ENCODE measurements at regions not wholly inside any gene's neighbourhood (a gene's known extent, or its start where the extent isn't known, plus 50 kb on each side); places are given as distances from the start of the nearest gene placed in this dataset.

DNA sequence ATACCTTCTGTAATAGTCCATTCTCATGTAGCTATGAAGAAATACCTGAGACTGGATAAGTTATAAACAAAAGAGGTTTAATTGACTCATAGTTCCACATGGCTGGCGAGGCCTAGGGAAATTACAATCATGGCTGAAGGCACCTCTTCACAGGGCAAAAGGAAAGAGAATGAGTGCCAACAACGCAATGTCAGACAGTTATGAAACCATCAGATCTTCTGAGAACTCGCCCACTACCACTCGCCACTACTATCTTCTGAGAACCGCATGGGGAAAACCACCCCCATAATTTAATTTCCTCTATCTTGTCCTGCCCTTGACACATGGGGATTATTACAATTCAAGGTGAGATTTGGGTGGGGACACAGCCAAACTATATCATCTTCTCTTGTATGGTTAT is 406.8 kb upstream of the CBLB start:
- TF ChIP-seq, protein P1, sequence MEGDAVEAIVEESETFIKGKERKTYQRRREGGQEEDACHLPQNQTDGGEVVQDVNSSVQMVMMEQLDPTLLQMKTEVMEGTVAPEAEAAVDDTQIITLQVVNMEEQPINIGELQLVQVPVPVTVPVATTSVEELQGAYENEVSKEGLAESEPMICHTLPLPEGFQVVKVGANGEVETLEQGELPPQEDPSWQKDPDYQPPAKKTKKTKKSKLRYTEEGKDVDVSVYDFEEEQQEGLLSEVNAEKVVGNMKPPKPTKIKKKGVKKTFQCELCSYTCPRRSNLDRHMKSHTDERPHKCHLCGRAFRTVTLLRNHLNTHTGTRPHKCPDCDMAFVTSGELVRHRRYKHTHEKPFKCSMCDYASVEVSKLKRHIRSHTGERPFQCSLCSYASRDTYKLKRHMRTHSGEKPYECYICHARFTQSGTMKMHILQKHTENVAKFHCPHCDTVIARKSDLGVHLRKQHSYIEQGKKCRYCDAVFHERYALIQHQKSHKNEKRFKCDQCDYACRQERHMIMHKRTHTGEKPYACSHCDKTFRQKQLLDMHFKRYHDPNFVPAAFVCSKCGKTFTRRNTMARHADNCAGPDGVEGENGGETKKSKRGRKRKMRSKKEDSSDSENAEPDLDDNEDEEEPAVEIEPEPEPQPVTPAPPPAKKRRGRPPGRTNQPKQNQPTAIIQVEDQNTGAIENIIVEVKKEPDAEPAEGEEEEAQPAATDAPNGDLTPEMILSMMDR (IDR thresholded peaks at IDR 0.05), result no peak
- TF ChIP-seq POLR2A (IDR thresholded peaks at IDR 0.05), result no peak
- TF ChIP-seq POLR2AphosphoS5 (IDR thresholded peaks at IDR 0.05), result no peak

Data from transverse colon (tissue), 4 donors.